Fibroblast of lung (primary cell): ENCODE measurements at regions not wholly inside any gene's neighbourhood (a gene's known extent, or its start where the extent isn't known, plus 50 kb on each side); places are given as distances from the start of the nearest gene placed in this dataset.

Experiments
- EZH2 ChIP-seq: IDR thresholded peaks from 2 replicates; pipeline ENCODE4 v1.5.1; 2012; ENCODE audit warnings: low read length, control low read depth, mild to moderate bottlenecking; ENCODE audit errors: missing control alignments
- TF ChIP-seq, protein P1 (sequence below), 2 donors: IDR thresholded peaks in 1 of 2; conservative IDR thresholded peaks in 1 of 2; 1 replicate in 1 of 2; 2 replicates in 1 of 2; pipeline ENCODE4 v1.5.1; 2011 to 2012; ENCODE audit warnings: low read length in 2 of 2, control low read depth in 1 of 2, inconsistent platforms in 1 of 2, low read depth in 1 of 2, mild to moderate bottlenecking in 1 of 2

DNA sequence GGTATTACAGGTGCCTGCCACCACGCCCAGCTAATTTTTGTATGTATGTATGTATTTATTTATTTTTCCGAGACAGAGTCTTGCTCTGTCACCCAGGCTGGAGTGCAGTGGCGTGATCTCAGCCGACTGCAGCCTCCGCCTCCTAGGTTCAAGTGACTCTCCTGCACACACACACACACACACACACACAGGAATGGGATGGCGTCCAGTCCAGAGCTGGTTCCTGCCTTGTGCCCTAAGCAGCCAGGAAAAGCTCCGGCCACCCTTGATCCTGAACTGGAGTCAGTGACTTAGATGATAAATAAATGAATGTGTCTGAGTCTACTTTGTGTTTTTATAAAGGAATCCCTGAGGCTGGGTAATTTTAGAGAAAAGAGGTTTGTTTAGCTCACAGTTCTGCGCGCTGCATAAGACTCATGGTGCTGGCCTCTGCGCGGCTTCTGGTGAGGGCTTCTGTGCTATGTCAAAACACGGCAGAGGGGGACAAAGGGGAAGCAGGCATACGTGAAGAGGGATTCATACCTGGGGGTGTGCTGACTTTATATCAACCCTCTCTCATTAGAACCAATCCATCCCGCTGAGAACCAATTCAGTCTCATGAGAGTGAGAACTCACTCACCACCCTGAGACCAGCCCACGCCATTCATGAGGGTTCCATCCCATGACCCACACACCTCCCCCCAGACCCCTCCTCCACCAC lies 59.7 kb upstream of the PHLPP1 start:
- TF ChIP-seq, protein P1, sequence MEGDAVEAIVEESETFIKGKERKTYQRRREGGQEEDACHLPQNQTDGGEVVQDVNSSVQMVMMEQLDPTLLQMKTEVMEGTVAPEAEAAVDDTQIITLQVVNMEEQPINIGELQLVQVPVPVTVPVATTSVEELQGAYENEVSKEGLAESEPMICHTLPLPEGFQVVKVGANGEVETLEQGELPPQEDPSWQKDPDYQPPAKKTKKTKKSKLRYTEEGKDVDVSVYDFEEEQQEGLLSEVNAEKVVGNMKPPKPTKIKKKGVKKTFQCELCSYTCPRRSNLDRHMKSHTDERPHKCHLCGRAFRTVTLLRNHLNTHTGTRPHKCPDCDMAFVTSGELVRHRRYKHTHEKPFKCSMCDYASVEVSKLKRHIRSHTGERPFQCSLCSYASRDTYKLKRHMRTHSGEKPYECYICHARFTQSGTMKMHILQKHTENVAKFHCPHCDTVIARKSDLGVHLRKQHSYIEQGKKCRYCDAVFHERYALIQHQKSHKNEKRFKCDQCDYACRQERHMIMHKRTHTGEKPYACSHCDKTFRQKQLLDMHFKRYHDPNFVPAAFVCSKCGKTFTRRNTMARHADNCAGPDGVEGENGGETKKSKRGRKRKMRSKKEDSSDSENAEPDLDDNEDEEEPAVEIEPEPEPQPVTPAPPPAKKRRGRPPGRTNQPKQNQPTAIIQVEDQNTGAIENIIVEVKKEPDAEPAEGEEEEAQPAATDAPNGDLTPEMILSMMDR (conservative IDR thresholded peaks at IDR 0.05 in 1 of 2, IDR thresholded peaks at IDR 0.05 in 1 of 2; ENCODE audit: low read depth in 1 of 2, low read length in 2 of 2): no peak
- TF ChIP-seq EZH2: no peak
